GM19043 (cell line): ENCODE measurements at regions not wholly inside any gene's neighbourhood (a gene's known extent, or its start where the extent isn't known, plus 50 kb on each side); places are given as distances from the start of the nearest gene placed in this dataset.
"Not testable (repeated sequence)": the region's sequence is repeated elsewhere in the genome, so short reads cannot be mapped to it uniquely, and the experiment has no call there.

ENCODE experiments used
- ATAC-seq: cut with Tn5 transposase; IDR thresholded peaks from one replicate; pipeline ENCODE4 v1.9.1; 2021; ENCODE audit warnings: low read depth; ENCODE audit not compliant: unreplicated experiment

DNA sequence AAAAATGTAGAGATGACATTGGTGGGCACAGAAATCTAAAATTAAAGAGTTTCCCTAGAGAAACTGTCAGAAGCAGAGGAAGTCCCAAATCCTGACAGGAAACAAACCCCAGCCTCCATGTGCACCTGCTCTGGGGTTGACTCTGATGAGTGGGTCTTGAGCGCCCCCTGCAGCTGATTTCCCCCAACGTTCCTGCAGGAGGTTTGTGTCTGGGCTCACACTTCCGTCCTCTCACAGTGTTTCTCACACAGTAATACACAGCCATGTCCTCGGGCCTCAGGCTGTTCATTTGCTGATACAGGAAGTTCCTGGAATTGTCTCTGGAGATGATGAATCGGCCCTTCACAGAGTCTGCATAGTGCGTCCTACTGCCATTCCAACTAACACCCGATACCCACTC, 670.1 kb downstream of the TMEM121 start:
- ATAC-seq = not testable (repeated sequence)

- not testable (repeated sequence) for ATAC-seq
Observed at GRCh38 chr14:106197264-106197663, 670.9 kb downstream of the TMEM121 start.

- no peak for ATAC-seq
Observed at GRCh38 chr14:106199097-106199496, 672.7 kb downstream of the TMEM121 start.

DNA sequence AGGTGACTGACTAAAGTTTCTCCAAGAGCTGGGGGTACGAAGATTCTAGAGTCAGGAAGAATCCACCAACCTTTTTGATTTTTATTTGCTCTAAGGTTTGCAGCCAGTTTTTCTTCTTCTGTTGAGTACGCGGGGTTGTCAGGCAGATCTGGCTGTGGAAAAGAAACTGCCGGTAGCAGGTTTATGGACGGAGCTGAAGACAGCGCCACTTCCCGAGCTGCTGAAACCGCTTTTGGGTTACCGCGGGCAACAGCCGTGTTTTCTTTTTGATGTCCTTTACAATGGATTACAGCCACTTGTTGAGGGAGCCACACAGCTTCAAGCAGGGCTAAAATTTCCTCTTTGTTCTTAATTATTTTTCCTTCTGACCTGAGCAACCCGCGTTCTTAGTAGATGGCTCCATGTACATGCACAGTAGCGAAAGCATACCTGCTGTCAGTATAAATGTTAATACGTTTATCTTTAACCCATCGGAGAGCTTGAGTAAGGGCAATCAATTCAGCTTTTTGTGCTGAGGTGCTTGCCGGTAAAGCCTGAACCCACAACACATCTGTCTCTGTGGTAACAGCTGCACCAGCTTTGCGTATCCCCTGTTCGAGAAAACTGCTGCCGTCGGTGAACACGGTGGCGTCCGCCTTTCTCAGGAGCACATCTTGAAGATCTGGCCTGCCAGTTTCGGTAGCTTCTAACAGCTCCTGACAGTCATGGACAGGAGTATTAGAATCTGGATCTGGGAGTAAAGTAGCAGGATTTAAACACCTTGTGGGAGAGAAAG, 674.3 kb downstream of the TMEM121 start:
- no peak for ATAC-seq

DNA sequence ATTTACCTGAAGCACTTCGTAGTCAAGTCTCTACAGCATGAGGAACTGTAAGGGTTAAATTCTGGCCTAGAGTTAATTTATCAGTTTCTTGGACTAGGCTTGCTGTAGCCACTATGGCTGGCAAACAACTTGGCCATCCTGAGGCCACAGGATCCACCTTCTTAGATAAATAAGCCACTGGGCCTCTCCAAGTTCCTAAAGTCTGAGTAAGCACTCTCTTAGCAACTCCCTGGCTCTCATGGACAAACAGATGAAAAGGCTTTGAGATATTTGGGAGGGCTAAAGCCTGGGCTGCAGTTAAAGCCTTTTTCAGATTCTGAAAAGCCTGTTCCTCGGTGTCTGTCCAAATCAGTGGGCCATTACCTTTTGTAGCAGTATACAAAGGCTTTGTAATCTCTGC, 675.0 kb downstream of the TMEM121 start:
- no peak for ATAC-seq

GRCh38 chr14:106203438-106203837, 677.1 kb downstream of the TMEM121 start:
- no peak for ATAC-seq

DNA sequence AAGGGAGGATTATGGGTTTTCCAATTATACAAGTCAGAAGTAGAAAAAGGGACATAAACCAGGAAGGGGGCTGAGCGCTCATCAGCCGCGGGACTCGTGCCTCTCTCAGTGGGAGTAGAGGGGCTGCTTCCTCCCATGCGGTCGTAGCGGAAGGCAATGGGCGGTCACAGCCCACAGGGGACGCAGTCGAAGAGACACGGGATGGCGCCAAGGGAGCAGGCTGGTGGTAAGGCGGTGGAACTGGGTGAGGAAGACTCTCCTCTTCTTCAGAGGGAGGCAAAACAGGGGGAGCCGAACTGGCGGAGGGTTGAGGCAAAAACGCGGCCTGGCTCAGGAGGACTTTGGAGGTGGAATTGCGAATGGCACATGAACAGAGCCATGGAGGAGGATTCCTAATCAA, 677.7 kb downstream of the TMEM121 start:
- ATAC-seq = no peak

DNA sequence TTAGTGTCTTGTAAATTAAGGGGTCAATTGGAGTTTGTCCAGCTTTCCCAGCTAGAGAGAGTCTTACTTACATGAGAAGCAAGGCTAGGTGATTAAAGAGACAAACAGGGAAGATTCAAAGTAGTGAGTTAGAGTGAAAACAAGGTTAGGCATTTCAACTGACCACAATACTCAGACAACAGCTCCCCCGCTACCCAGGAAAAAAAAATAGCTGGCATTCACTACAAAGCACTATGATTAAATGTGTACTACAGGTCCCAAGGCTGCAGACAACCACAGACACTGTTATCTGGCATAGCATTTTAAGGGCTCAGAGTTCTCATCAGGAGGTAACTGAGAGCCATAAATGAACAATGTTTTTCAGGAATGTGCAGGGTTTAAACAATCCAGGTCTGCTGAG, 680.9 kb downstream of the TMEM121 start:
- ATAC-seq = no peak

DNA sequence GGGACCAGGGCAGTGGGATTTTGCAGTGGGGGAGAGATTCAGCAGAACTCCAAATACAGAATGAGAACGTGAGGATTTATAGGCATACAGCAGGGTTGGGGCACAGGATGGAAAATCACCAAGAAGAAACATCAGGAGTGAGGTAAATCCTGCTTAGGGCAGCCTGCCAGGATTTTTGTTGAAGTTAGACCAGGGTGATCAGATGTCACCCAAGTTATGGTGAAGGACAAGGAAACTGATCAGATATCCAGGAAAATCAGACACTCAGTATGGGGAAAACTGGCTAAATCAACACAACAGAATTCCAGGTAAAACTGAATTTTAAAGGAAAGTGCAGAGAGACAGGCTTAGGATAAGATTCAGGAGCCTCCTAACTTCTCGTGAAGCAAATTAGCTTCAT, 682.4 kb downstream of the TMEM121 start:
- ATAC-seq = no peak

GRCh38 chr14:106209755-106210154, 683.4 kb downstream of the TMEM121 start:
- no peak for ATAC-seq

GRCh38 chr14:106210650-106211049, 684.3 kb downstream of the TMEM121 start:
- no peak for ATAC-seq

- ATAC-seq = no peak
Observed at GRCh38 chr14:106211334-106211900, 685.0 kb downstream of the TMEM121 start.

- no peak for ATAC-seq
Observed at GRCh38 chr14:106215229-106215628, 688.8 kb downstream of the TMEM121 start.

DNA sequence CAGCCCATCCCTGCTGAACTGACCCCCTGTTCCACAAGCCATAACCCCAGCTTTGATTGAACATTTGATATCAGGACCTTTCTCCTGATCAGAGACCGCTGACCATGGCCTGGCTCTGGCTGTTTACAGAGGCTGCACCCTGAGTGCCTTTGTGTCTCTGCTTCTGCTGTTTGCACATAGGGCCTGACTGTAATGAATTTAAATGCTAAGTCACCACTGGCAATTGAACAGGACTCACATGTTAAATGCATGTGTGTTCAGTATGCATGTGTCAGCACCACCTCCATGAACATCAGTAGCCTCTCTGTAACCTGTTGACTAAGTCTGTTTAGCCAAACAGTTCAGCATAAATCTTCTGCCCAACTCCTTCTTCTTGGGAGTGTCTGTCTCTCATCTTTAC, 690.3 kb downstream of the TMEM121 start:
- no peak for ATAC-seq

- no peak for ATAC-seq
Observed at GRCh38 chr14:106218174-106218573, 691.8 kb downstream of the TMEM121 start.

GRCh38 chr14:106222311-106222710, 695.9 kb downstream of the TMEM121 start:
- no peak for ATAC-seq

DNA sequence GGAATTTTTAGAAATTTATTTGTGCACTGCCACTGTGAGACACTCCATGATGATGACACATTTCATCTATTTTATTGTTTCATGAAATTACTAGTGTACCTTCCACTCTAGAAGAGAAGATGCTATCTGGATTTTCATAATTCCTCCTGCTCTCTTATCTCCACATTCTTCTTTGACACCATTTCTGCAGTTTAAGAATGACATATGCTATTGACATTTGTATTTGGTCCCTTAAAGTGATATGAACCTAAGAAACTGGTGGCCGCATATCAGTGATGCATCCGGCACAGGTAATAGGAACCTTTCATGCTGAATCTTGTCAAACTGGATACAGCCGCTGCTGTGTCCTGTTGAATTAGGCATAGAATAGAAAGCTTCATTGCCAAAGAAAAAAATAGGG, 696.3 kb downstream of the TMEM121 start:
- ATAC-seq = no peak

GRCh38 chr14:106227793-106228192, 701.4 kb downstream of the TMEM121 start:
- ATAC-seq = no peak

GRCh38 chr14:106228541-106229158, 702.3 kb downstream of the TMEM121 start:
- no peak for ATAC-seq

GRCh38 chr14:106230071-106230470, 703.7 kb downstream of the TMEM121 start:
- ATAC-seq = no peak

- not testable (repeated sequence) for ATAC-seq
Observed at GRCh38 chr14:106233191-106233590, 706.8 kb downstream of the TMEM121 start.
